GM12878 (cell line): ENCODE measurements at regions not wholly inside any gene's neighbourhood (a gene's known extent, or its start where the extent isn't known, plus 50 kb on each side); places are given as distances from the start of the nearest gene placed in this dataset.

Source experiments
- ATAC-seq: fragments of 200-7000 bp; cut with Tn5 transposase; 3 replicates; pipeline ENCODE4 v1.9.1; 2020; ENCODE audit warnings: mild to moderate bottlenecking, moderate library complexity
- BruUV-seq: library from RNA; stranded (reverse); fragments of 400-500 nt; replicated peaks from 2 replicates; lab custom pipeline; 2021; lab: Mats Ljungman, UMichigan
- CTCF ChIA-PET: fragments of 300-600 bp; sonication (Branson Sonifier 250); formaldehyde crosslinking; extraction: SDS; loops from one replicate; lab custom pipeline; 2021; ENCODE audit warnings: inconsistent platforms; lab: Yijun Ruan, JAX
- POLR2A ChIA-PET: fragments of 350-600 bp; formaldehyde crosslinking; extraction: SDS; loops from one replicate; lab custom pipeline; 2021; ENCODE audit warnings: inconsistent platforms; lab: Charles Lee
- RAD21 ChIA-PET: fragments of 300-600 bp; sonication (Branson Sonifier 250); formaldehyde crosslinking; loops from one replicate; lab custom pipeline; 2023; ENCODE audit warnings: antibody characterized with exemption; ENCODE audit not compliant: unreplicated experiment; lab: Charles Lee
- SMC1A ChIA-PET: fragments of 300-600 bp; sonication (Branson Sonifier 250); formaldehyde crosslinking; loops from one replicate; lab custom pipeline; 2023; ENCODE audit not compliant: unreplicated experiment, uncharacterized antibody; lab: Charles Lee
- DNase-seq: peaks from one replicate; pipeline ENCODE4 v3.0.0-alpha.2; 2011; ENCODE audit warnings: low read depth, low spot score
- FAIRE-seq: peaks from 3 replicates; lab custom pipeline; 2011; peaks lifted over from hg19 to GRCh38; lab: Jason Lieb, UNC
- H2AFZ ChIP-seq: 2 replicates; pipeline ENCODE4 v1.6.0; 2011; ENCODE audit warnings: low read depth, low read length, control low read depth; ENCODE audit not compliant: control insufficient read depth
- H3K27ac ChIP-seq: 2 replicates; pipeline ENCODE4 v1.5.1; 2011; ENCODE audit warnings: control low read depth; ENCODE audit not compliant: control insufficient read depth, insufficient read depth
- H3K27me3 ChIP-seq, 2 experiments: replicated peaks in 1 of 2; 2 replicates each; pipeline versions ENCODE4 v1.6.0 to v1.6.1; 2011; ENCODE audit warnings: low read length in 1 of 2; ENCODE audit not compliant: control insufficient read depth in 2 of 2, insufficient read depth in 2 of 2
- H3K36me3 ChIP-seq, 2 experiments: 2 replicates each; pipeline ENCODE4 v1.5.1; 2011; ENCODE audit warnings: low read length in 1 of 2; ENCODE audit not compliant: control insufficient read depth in 2 of 2, insufficient read depth in 2 of 2
- H3K4me1 ChIP-seq: 2 replicates; pipeline ENCODE4 v1.6.1; 2011; ENCODE audit warnings: mild to moderate bottlenecking, low read length, moderate library complexity, mixed read lengths; ENCODE audit not compliant: control insufficient read depth, insufficient read depth
- H3K4me2 ChIP-seq: 2 replicates; pipeline ENCODE4 v1.6.0; 2011; ENCODE audit warnings: control low read depth; ENCODE audit not compliant: control insufficient read depth, insufficient read depth
- H3K4me3 ChIP-seq: fragments of 200-600 bp; sonication (generic); 2 replicates; pipeline ENCODE4 v1.5.1; 2016
- H3K79me2 ChIP-seq: 2 replicates; pipeline ENCODE4 v1.6.0; 2011; ENCODE audit warnings: low read length; ENCODE audit not compliant: control insufficient read depth, insufficient read depth
- H3K9ac ChIP-seq: 2 replicates; pipeline ENCODE4 v1.8.0; 2011; ENCODE audit warnings: low read length, control low read depth, mixed read lengths; ENCODE audit not compliant: control insufficient read depth, insufficient read depth
- H3K9me3 ChIP-seq: replicated peaks from 3 replicates; pipeline ENCODE4 v1.5.1; 2011; ENCODE audit warnings: mild to moderate bottlenecking, low read length; ENCODE audit not compliant: control insufficient read depth, insufficient read depth
- H4K20me1 ChIP-seq: 2 replicates; pipeline ENCODE4 v1.6.0; 2011; ENCODE audit not compliant: control insufficient read depth, insufficient read depth
- BRCA1 ChIP-seq: IDR thresholded peaks from 2 replicates; pipeline ENCODE4 v1.6.1; 2011; ENCODE audit warnings: low read depth, low read length, improper control_type of control experiment
- CHD1 ChIP-seq: IDR thresholded peaks from 2 replicates; pipeline ENCODE4 v1.6.1; 2012; ENCODE audit warnings: low read depth, low read length, improper control_type of control experiment
- SKIL ChIP-seq: fragments of 450-650 bp; IDR thresholded peaks from 2 replicates; pipeline ENCODE4 v1.6.1; 2017; ENCODE audit warnings: mild to moderate bottlenecking, low read depth, inconsistent platforms; ENCODE audit not compliant: poor library complexity, severe bottlenecking
- SMAD5 ChIP-seq: IDR thresholded peaks from 2 replicates; pipeline ENCODE4 v1.6.1; 2016; ENCODE audit warnings: antibody characterized with exemption, low read depth
- in situ Hi-C: fragments of 300-500 bp; cut with MboI; formaldehyde crosslinking; loops from 9 replicates; pipeline ENCODE4 v1.14.3; 2018; ENCODE audit warnings: mixed read lengths
- intact Hi-C: fragments of 100-400 bp; cut with micrococcal nuclease; formaldehyde crosslinking; loops from one replicate; pipeline ENCODE4 v1.14.2; 2022; ENCODE audit not compliant: unreplicated experiment
- TF ChIP-seq, protein P1 (sequence below): fragments of 450-650 bp; IDR thresholded peaks from 2 replicates; pipeline ENCODE4 v1.6.1; 2017; ENCODE audit warnings: mild to moderate bottlenecking
- TF ChIP-seq, protein P2 (sequence below): fragments of 450-650 bp; formaldehyde crosslinking; IDR thresholded peaks from 2 replicates; pipeline ENCODE4 v1.4.0; 2020; ENCODE audit warnings: mild to moderate bottlenecking, moderate library complexity
- TF ChIP-seq, protein P3 (sequence below): IDR thresholded peaks from 2 replicates; pipeline ENCODE4 v1.6.1; 2011; ENCODE audit warnings: borderline replicate concordance, low read depth, mild to moderate bottlenecking, moderate library complexity, low read length; ENCODE audit not compliant: insufficient read depth, poor library complexity, severe bottlenecking

DNA sequence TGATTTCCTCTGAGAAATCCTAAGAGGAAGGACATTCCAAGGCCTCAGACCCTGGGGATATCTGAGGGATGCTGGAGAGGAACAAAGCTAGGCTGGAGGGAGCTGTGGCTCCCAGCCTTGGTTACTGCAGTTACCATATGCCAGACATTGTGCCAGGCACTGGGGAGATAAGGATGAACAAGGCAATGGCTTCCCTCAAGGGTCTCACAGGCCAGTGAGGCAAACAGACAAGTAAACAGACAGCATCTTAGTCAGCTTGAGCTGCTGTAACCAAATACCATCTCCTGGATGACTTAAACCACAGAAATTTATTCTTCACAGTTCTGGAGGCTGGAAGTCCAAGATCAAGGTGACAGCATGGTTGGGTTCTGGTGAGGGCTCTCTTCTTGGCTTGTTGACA is 91.8 kb downstream of the SKA1 start:
- Histone ChIP-seq H3K4me1 (no peaks in the 10 kb centered on the region), H4K20me1 (no peaks in the 10 kb centered on the region), H2AFZ (no peak overlapping the region), H3K9ac (no peak overlapping the region), H3K4me3 (no peak overlapping the region), H3K9me3 (no peaks in the 10 kb centered on the region), H3K27me3 (no peaks in the 10 kb centered on the region), H3K27ac (no peak overlapping the region), H3K36me3 (no peaks in the 10 kb centered on the region), H3K4me2 (no peak overlapping the region), H3K79me2 (no peaks in the 10 kb centered on the region)
- POLR2A ChIA-PET = no interaction called here
- FAIRE-seq (no peak), ATAC-seq (no peak), DNase-seq (no peak)
- BruUV-seq = no TSS peak
- TF ChIP-seq, protein P1, sequence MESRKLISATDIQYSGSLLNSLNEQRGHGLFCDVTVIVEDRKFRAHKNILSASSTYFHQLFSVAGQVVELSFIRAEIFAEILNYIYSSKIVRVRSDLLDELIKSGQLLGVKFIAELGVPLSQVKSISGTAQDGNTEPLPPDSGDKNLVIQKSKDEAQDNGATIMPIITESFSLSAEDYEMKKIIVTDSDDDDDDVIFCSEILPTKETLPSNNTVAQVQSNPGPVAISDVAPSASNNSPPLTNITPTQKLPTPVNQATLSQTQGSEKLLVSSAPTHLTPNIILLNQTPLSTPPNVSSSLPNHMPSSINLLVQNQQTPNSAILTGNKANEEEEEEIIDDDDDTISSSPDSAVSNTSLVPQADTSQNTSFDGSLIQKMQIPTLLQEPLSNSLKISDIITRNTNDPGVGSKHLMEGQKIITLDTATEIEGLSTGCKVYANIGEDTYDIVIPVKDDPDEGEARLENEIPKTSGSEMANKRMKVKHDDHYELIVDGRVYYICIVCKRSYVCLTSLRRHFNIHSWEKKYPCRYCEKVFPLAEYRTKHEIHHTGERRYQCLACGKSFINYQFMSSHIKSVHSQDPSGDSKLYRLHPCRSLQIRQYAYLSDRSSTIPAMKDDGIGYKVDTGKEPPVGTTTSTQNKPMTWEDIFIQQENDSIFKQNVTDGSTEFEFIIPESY = no peak
- TF ChIP-seq, protein P2, sequence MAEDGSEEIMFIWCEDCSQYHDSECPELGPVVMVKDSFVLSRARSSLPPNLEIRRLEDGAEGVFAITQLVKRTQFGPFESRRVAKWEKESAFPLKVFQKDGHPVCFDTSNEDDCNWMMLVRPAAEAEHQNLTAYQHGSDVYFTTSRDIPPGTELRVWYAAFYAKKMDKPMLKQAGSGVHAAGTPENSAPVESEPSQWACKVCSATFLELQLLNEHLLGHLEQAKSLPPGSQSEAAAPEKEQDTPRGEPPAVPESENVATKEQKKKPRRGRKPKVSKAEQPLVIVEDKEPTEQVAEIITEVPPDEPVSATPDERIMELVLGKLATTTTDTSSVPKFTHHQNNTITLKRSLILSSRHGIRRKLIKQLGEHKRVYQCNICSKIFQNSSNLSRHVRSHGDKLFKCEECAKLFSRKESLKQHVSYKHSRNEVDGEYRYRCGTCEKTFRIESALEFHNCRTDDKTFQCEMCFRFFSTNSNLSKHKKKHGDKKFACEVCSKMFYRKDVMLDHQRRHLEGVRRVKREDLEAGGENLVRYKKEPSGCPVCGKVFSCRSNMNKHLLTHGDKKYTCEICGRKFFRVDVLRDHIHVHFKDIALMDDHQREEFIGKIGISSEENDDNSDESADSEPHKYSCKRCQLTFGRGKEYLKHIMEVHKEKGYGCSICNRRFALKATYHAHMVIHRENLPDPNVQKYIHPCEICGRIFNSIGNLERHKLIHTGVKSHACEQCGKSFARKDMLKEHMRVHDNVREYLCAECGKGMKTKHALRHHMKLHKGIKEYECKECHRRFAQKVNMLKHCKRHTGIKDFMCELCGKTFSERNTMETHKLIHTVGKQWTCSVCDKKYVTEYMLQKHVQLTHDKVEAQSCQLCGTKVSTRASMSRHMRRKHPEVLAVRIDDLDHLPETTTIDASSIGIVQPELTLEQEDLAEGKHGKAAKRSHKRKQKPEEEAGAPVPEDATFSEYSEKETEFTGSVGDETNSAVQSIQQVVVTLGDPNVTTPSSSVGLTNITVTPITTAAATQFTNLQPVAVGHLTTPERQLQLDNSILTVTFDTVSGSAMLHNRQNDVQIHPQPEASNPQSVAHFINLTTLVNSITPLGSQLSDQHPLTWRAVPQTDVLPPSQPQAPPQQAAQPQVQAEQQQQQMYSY (CRISPR knock-in tag) = no peak
- no peak for TF ChIP-seq BRCA1
- TF ChIP-seq, protein P3, sequence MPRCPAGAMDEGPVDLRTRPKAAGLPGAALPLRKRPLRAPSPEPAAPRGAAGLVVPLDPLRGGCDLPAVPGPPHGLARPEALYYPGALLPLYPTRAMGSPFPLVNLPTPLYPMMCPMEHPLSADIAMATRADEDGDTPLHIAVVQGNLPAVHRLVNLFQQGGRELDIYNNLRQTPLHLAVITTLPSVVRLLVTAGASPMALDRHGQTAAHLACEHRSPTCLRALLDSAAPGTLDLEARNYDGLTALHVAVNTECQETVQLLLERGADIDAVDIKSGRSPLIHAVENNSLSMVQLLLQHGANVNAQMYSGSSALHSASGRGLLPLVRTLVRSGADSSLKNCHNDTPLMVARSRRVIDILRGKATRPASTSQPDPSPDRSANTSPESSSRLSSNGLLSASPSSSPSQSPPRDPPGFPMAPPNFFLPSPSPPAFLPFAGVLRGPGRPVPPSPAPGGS = no peak
- no peak for TF ChIP-seq SKIL
- TF ChIP-seq CHD1 = no peak
- TF ChIP-seq SMAD5 = no peak
- RAD21 ChIA-PET = no interaction called here
- SMC1A ChIA-PET = interaction anchor here (1.0 to 1.6 kb wide), 2 partner anchors 8 to 11 kb away, joined by 3 read pairs; no protein-coding TSS in a partner anchor
- CTCF ChIA-PET = no interaction called here
- in situ Hi-C loops = no loop called here
- intact Hi-C loops = no loop called here
